HG03571 (cell line): ENCODE measurements at regions not wholly inside any gene's neighbourhood (a gene's known extent, or its start where the extent isn't known, plus 50 kb on each side); places are given as distances from the start of the nearest gene placed in this dataset.
"Not testable (repeated sequence)": the region's sequence is repeated elsewhere in the genome, so short reads cannot be mapped to it uniquely, and the experiment has no call there.

ENCODE experiments used
- ATAC-seq: cut with Tn5 transposase; IDR thresholded peaks from one replicate; pipeline ENCODE4 v1.9.1; 2021; ENCODE audit not compliant: unreplicated experiment

GRCh38 chr4:44988011-44988410 is 261.7 kb upstream of the GNPDA2 start:
- ATAC-seq = no peak

- ATAC-seq = no peak
Observed at GRCh38 chr4:44985938-44986337, 259.6 kb upstream of the GNPDA2 start.

GRCh38 chr4:44985152-44985551 is 258.8 kb upstream of the GNPDA2 start:
- ATAC-seq = no peak

- no peak for ATAC-seq
Observed at GRCh38 chr4:44984083-44984482, 257.7 kb upstream of the GNPDA2 start.

- ATAC-seq = no peak
Observed at GRCh38 chr4:44983083-44983482, 256.7 kb upstream of the GNPDA2 start.

- no peak for ATAC-seq
Observed at GRCh38 chr4:44978020-44978419, 251.7 kb upstream of the GNPDA2 start.

GRCh38 chr4:44965435-44966095 is 239.2 kb upstream of the GNPDA2 start:
- ATAC-seq = no peak

GRCh38 chr4:44964086-44964485 is 237.7 kb upstream of the GNPDA2 start:
- not testable (repeated sequence) for ATAC-seq

GRCh38 chr4:44961001-44961755 is 234.8 kb upstream of the GNPDA2 start:
- no peak for ATAC-seq

GRCh38 chr4:44931720-44932119 is 205.4 kb upstream of the GNPDA2 start:
- no peak for ATAC-seq

- ATAC-seq = no peak
Observed at GRCh38 chr4:44928785-44929184, 202.4 kb upstream of the GNPDA2 start.

- ATAC-seq = no peak
Observed at GRCh38 chr4:44927399-44928380, 201.3 kb upstream of the GNPDA2 start.

- ATAC-seq = no peak
Observed at GRCh38 chr4:44916411-44916810, 190.1 kb upstream of the GNPDA2 start.

GRCh38 chr4:44914748-44915147 is 188.4 kb upstream of the GNPDA2 start:
- no peak for ATAC-seq

- no peak for ATAC-seq
Observed at GRCh38 chr4:44914223-44914622, 187.9 kb upstream of the GNPDA2 start.

- ATAC-seq = no peak
Observed at GRCh38 chr4:44912980-44913379, 186.6 kb upstream of the GNPDA2 start.

GRCh38 chr4:44908565-44908964 is 182.2 kb upstream of the GNPDA2 start:
- no peak for ATAC-seq

GRCh38 chr4:44872246-44872645 is 145.9 kb upstream of the GNPDA2 start:
- no peak for ATAC-seq

GRCh38 chr4:44871133-44871532 is 144.8 kb upstream of the GNPDA2 start:
- ATAC-seq = no peak

- no peak for ATAC-seq
Observed at GRCh38 chr4:44869985-44870384, 143.6 kb upstream of the GNPDA2 start.

- no peak for ATAC-seq
Observed at GRCh38 chr4:44869222-44869882, 143.0 kb upstream of the GNPDA2 start.
